ENCODE measurements at regions not wholly inside any gene's neighbourhood (a gene's known extent, or its start where the extent isn't known, plus 50 kb on each side); places are given as distances from the start of the nearest gene placed in this dataset.

DNA sequence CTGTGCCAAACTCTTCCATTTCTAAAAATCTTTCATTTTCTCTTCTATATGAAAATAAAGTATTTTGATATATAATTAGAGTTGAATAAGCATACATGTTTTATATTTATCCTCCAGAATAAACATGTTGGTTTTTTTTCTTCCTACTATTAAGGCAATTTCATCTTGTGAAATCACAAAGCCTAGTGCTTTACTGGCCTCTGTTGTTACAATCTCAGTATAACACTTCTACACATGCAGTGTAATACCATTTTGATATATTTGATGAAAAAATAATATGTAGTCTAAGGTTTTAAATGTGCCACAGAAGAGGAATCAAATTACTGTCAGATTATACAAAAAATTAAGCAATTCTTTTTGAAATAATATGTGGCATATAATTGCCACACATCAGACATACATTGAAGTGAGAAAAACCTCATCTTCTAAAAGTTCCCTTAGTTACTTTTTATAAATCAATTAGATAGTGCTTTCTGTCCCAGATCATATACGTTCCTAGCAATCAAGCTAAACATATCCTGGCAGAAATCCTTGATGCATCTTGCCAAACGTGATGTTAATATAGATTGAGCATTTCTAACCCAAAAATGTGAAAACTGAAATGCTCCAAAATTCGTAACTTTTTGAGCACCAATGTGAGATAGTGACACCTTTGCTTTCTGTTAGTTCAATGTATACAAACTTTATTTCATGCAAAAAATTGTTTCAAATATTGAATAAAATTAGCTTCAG is 225.1 kb upstream of the MANEA start:
- DNase-seq = no peak
- TF ChIP-seq, protein P1, sequence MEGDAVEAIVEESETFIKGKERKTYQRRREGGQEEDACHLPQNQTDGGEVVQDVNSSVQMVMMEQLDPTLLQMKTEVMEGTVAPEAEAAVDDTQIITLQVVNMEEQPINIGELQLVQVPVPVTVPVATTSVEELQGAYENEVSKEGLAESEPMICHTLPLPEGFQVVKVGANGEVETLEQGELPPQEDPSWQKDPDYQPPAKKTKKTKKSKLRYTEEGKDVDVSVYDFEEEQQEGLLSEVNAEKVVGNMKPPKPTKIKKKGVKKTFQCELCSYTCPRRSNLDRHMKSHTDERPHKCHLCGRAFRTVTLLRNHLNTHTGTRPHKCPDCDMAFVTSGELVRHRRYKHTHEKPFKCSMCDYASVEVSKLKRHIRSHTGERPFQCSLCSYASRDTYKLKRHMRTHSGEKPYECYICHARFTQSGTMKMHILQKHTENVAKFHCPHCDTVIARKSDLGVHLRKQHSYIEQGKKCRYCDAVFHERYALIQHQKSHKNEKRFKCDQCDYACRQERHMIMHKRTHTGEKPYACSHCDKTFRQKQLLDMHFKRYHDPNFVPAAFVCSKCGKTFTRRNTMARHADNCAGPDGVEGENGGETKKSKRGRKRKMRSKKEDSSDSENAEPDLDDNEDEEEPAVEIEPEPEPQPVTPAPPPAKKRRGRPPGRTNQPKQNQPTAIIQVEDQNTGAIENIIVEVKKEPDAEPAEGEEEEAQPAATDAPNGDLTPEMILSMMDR (IDR thresholded peaks at IDR 0.05) = no peak
- TF ChIP-seq POLR2A (IDR thresholded peaks at IDR 0.05) = no peak
- Histone ChIP-seq H3K4me1 (no peaks in the 10 kb centered on the region), H3K27ac (no peak overlapping the region), H3K36me3 (no peaks in the 10 kb centered on the region), H3K27me3 (no peaks in the 10 kb centered on the region), H3K9me3 (no peaks in the 10 kb centered on the region), H3K4me3 (no peak overlapping the region)
- 48 to 52% (median 51%) methylated on average over 3 of the region's 3 CpGs for WGBS, 4 donors
- intact Hi-C loops (cut with DNase I) = no loop called here
- ATAC-seq = no peak

DNA sequence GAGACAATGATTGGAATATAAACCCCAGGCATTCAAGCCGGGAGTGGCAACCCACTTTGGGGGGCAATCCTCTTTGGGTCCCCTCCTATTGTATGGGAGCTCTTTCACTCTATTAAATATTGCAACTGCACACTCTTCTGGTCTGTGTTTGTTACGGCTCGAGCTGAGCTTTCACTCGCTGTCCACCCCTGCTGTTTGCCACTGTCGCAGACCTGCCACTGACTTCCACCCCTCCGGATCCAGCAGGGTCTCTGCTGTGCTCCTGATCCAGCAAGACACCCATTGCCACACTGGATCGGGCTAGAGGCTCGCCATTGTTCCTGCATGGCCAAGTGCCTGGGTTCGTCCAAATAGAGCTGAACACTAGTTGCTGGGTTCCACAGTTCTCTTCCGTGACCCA is 222.8 kb upstream of the MANEA start:
- intact Hi-C loops (cut with DNase I) = no loop called here
- no peak for TF ChIP-seq POLR2A (IDR thresholded peaks at IDR 0.05)
- TF ChIP-seq, protein P1 (IDR thresholded peaks at IDR 0.05) = no peak
- no peak for DNase-seq

DNA sequence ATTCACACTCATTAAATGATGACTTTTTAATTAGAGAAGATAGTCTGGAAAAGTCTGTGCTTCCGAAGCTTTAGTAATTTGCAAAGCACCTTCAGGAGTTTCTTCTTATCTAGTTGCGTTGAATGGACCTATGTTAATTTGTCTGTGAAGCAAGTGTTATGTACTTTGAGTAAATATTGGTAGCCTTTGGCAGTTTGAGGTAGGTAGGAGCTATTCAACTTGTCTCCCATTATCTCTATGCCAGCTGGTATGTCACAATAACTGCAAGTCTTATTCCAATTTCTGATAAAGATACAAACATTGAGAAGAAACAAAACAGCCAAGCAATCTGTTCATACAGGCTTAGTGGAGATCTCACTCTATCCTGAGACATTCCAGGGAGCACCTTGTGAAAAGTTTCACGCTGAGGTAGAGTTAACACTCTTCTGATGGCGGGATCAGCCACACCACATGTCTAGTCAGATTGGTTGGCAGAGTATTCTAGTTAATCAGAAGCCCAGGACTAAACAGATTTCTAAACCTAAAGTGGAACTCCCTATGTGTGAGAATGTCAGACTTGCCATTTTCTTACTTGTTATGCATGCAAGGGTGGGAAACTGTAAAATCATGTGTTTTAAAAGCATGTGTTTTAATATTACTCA is 219.8 kb upstream of the MANEA start:
- intact Hi-C loops (cut with DNase I) = no loop called here
- Histone ChIP-seq H3K4me3 (no peak overlapping the region), H3K27ac (no peak overlapping the region), H3K36me3 (no peaks in the 10 kb centered on the region), H3K27me3 (no peaks in the 10 kb centered on the region), H3K9me3 (no peaks in the 10 kb centered on the region), H3K4me1 (no peaks in the 10 kb centered on the region)
- no peak for ATAC-seq
- TF ChIP-seq, protein P1 (IDR thresholded peaks at IDR 0.05) = no peak
- no peak for TF ChIP-seq POLR2A (IDR thresholded peaks at IDR 0.05)
- no peak for DNase-seq
- WGBS, 4 donors = 57 to 77% (median 64%) methylated on average over 4 of the region's 4 CpGs

More for the DNA sequence above, 222.8 kb upstream of the MANEA start:
- no peaks in the 10 kb centered on the region for H3K9me3 ChIP-seq
- no peak overlapping the region for H3K4me3 ChIP-seq
- H3K36me3 ChIP-seq = no peaks in the 10 kb centered on the region
- H3K27me3 ChIP-seq = no peaks in the 10 kb centered on the region
- H3K4me1 ChIP-seq = no peaks in the 10 kb centered on the region
- 83 to 90% (median 87%) methylated on average over 10 of the region's 10 CpGs for WGBS, 4 donors
- ATAC-seq = no peak
- H3K27ac ChIP-seq = no peak overlapping the region

DNA sequence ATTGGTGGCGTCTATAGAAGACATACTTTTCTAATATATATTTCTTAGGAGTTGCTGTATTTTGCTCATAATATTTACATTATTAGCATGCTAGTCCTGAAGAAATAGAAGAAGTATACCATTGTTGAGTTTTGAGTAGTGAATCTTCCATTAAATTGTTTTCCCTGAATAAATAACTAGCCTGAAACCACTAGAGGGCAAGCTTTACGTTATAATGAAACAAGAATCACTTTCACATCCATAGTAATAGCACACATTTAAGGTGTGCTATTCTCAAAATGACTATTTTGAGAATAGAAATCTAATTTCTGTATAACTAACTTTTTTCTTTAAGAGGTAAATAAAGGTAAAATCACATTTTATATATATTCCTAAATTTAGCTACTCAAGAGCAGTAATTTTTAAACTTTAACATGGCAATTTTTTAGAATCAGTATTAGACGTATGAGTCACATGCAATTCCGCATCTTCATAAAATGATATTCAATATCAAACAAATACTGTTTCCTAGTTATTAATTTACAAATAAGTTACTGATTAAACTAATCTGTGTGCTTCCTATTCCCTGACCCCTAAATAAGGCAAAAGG is 213.2 kb upstream of the MANEA start:
- Histone ChIP-seq H3K4me3 (no peak overlapping the region), H3K4me1 (no peaks in the 10 kb centered on the region), H3K36me3 (no peaks in the 10 kb centered on the region), H3K27me3 (no peaks in the 10 kb centered on the region), H3K27ac (no peak overlapping the region), H3K9me3 (no peaks in the 10 kb centered on the region)
- DNase-seq (no peak), ATAC-seq (no peak)
- intact Hi-C loops (cut with DNase I) = no loop called here
- 61 to 71% (median 67%) methylated on average over 4 of the region's 4 CpGs for WGBS, 4 donors
- TF ChIP-seq, protein P1 (IDR thresholded peaks at IDR 0.05) = peak in 7 of 12 donors; percentile 12 to 41 (median 28)
- TF ChIP-seq POLR2A (IDR thresholded peaks at IDR 0.05) = no peak

All from heart left ventricle (tissue), 16 donors.